HG03095 (cell line): ENCODE measurements at regions not wholly inside any gene's neighbourhood (a gene's known extent, or its start where the extent isn't known, plus 50 kb on each side); places are given as distances from the start of the nearest gene placed in this dataset.

Experiments used
- ATAC-seq: cut with Tn5 transposase; IDR thresholded peaks from one replicate; pipeline ENCODE4 v1.9.1; 2021; ENCODE audit warnings: moderate library complexity; ENCODE audit not compliant: unreplicated experiment

GRCh38 chr6:87995461-87995860 lies 52.2 kb upstream of the SPACA1 start:
- no peak for ATAC-seq

- no peak for ATAC-seq
Measured at GRCh38 chr6:87993356-87993755, 54.3 kb upstream of the SPACA1 start.

- no peak for ATAC-seq
Measured at GRCh38 chr6:87990871-87991270, 56.8 kb upstream of the SPACA1 start.

DNA sequence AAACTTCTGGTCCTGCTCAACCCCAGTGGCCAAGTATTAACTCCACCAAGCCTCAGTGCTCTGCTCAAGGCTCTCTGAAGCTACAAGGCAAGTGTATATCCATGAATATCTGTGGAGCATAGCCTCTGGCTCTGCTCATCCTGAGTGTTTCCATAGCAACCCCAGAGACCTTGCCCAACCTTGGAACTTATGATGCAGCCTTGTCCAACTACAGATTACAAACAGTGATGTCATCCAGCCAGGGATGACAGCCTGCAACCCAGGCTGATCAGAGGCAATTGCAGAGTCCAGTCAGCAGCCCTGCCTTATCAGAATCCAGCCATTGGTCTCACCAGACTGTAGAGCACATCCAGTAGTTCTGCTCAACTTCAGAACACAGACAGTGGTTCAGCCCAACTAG lies 65.5 kb upstream of the SPACA1 start:
- ATAC-seq, result no peak

GRCh38 chr6:87979737-87980136 lies 67.9 kb upstream of the SPACA1 start:
- ATAC-seq, result no peak

DNA sequence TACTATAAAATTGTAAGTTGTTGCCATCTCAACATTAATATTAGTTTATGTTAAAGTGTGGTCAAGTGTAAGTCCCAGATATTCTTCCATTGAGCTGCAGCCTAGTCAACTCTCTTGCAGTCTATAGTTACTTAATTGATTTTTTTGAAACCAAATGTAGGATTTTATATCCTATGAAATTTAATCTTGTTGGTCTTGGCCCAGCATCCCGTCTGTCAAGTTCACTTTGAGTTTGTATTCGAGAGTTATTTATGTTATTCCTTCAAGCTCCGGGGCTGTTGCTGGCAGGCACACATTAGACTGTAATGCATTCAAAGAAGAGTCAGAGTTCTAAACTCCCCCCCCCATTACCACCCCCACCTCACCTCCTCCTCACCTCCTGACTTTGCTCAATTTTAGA lies 71.0 kb upstream of the SPACA1 start:
- ATAC-seq, result no peak

DNA sequence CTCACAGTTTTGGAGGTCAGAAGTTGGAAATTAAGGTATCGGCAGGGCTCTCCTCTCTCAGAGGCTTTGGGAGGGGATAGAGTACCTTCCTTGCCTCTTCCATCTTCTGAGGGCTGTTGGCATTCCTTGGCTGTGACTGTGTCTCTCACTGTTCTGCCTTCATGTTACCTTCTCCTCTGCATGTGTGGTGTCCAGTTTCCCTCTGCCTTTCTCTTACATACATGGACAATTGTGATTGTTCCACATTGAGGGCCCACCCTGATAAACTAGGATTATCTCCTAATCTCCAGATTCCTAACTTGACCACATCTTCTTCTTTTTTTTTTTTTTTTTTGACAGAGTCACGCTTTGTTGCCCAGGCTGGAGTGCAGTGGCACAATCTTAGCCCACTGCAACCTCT lies 72.1 kb upstream of the SPACA1 start:
- no peak for ATAC-seq

DNA sequence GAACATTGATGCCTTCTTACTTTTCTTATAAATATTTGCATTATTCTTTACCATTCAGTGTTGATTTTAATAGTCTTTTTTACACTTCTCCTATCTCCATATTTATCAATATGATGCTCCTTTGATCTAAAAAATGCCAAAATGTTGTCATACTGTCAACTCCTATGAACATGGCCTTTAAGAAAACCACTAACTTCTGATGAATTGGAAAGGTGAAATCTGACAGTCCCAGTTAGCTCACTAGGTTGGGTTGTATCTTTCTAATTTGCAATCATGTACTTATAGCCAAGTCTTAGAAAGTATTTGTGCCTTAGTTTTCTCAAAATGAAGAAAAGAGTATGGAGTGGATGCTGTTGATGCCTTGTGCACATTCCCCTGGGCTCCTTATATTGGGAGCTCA lies 75.4 kb upstream of the SPACA1 start:
- ATAC-seq, result no peak

GRCh38 chr6:87971605-87972262 lies 75.9 kb upstream of the SPACA1 start:
- ATAC-seq, result no peak

- no peak for ATAC-seq
Measured at GRCh38 chr6:87968435-87969278, 79.0 kb upstream of the SPACA1 start.

DNA sequence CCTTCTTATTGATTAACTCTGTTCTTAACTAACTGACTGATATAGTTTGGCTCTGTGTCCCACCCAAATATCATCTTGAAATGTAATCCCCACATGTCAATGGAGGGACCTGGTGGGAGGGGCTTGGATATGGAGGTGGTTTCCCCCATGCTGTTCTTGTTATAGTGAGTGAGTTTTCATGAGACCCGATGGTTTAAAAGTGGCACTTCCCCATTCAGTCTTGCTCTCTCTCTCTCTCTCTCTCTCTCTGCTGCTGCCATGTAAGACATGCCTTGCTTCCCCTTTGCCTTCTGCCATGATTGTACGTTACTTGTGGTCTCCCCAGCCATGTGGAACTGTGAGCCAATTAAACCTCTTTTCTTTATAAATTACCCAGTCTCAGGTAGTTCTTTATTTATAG lies 81.8 kb upstream of the SPACA1 start:
- ATAC-seq, result no peak

DNA sequence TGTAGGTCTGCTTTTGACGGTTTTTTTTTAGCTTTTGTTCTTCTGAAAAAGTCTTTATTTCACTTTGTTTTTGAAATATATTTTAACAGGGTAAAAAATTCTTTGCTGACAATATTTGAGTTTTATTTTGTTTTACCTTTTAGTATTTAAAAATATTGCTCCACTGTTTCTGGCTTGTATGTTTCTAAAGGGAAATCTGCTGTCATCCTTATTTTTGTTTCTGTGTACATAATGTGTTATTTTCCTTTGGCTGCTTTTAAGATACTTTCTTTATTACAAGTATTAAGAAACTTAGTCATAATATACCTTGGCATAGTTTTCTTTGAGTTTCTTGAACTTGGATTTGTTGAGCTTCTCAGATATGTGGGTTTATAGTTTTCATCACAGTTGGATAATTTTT lies 88.6 kb upstream of the SPACA1 start:
- ATAC-seq, result no peak

GRCh38 chr6:87951751-87952150 lies 95.9 kb upstream of the SPACA1 start:
- ATAC-seq, result no peak

DNA sequence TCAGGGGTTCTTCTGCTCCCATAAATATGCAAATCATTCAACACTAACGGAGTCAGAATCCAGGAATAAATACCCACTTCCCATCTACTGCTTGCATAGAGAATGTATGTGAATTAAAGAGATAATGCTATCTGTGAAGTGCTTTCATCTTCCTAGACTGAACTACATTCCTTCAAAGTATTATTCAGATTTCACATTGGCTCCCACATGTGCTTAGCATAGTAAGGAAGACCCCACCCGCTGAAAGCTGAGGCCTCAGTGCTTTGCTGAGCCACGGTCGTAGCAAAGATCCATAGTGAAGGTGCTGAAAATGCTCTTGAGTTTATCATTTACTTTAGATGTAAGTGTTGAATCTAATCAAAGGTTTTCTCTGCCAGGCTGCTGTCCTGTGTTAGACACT lies 97.0 kb upstream of the SPACA1 start:
- no peak for ATAC-seq

- no peak for ATAC-seq
Measured at GRCh38 chr6:87949194-87949593, 98.4 kb upstream of the SPACA1 start.

DNA sequence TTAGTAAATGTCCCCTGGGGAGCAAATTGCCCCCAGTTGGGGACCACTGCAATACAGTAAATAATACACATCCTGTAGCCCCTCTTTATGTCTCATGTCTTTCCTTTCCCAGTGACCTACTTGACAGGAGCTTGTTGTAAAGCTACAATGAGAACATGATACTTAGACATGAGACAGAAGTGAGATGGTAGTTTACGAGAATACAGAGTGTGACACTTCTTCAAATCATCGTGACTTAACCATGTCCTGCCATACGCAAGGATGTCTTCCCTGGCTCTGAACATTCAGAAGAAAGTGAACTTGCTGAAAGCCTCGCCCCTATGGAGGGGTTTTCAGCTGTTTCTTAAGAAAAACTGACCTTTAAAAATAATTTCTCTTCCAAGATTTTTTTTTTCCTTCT lies 101.0 kb upstream of the SPACA1 start:
- ATAC-seq, result no peak

DNA sequence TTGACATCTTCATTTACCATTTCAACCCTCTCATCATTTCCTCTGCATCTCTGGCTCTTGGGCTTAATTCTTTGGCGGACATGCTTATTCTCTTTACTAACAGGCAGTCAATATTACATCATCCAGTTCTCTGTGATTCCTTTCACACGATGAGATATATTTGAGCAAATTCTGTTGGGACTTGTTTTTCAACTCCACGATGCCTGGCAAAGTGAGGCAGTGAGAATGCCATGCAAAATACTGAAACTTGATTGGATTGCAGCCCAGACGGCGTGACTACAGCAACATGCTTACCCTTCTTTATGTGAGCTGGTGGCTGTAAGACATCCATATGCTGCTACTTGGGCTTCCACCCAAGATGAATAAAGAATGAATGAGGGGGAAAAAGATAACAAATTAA lies 101.7 kb upstream of the SPACA1 start:
- ATAC-seq, result no peak

GRCh38 chr6:87945181-87945580 lies 102.5 kb upstream of the SPACA1 start:
- no peak for ATAC-seq

GRCh38 chr6:87944541-87944954 lies 103.1 kb upstream of the SPACA1 start:
- no peak for ATAC-seq

- no peak for ATAC-seq
Measured at GRCh38 chr6:87943191-87943590, 104.5 kb upstream of the SPACA1 start.

- ATAC-seq, result no peak
Measured at GRCh38 chr6:87941556-87942358, 105.9 kb upstream of the SPACA1 start.

DNA sequence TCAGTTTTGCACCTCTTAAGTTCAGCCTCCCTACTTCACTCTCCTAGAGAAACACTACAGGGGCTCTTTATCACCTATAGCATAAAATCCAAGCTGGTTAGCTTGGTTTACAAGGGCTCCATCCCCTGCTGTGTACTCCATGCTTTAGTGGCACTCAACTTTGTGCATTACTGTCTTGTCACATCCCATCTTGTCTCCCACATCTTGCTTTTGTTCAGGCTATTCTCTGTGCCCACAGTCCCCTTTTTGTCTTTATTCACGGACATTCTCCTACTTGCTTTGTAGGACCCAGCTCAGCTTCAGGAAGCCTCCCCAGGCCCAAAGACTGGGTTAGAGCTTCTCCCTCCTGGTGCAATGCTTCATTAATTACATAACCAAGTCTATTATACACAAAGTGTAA lies 107.9 kb upstream of the SPACA1 start:
- ATAC-seq, result no peak
